NT2/D1 (cell line): ENCODE measurements at regions not wholly inside any gene's neighbourhood (a gene's known extent, or its start where the extent isn't known, plus 50 kb on each side); places are given as distances from the start of the nearest gene placed in this dataset.

Experiments
- SUZ12 ChIP-seq: IDR thresholded peaks from 2 replicates; pipeline ENCODE4 v1.6.1; 2011; ENCODE audit not compliant: insufficient read length, insufficient read depth; ENCODE audit errors: extremely low read depth
- YY1 ChIP-seq: IDR thresholded peaks from 2 replicates; pipeline ENCODE4 v1.6.1; 2011; ENCODE audit not compliant: insufficient read length, insufficient read depth
- ZNF274 ChIP-seq: IDR thresholded peaks from 2 replicates; pipeline ENCODE4 v1.6.1; 2011; ENCODE audit warnings: mild to moderate bottlenecking, low read depth, low read length

DNA sequence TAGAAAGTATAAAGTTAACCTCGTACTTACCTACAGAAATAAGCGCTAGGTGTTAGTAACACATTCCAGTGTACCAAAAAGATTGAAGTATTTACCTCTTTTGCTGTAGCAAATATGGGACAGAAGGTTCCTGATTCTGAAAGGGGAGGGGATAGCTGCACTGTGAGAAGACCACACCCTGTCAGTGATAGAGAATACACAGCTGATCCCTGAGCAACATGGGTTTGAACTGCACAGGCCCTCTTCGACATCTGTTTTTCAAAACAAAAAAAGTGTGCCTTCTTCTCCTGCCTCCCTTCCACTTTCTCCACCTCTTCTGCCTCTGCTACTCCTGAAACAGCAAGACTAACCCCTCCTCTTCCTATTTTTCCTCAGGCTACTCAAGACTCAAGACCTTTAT is 201.8 kb upstream of the SLIT2 start:
- TF ChIP-seq ZNF274 = no peak
- no peak for TF ChIP-seq YY1
- TF ChIP-seq SUZ12 = no peak
